CD4-positive, alpha-beta T cell treated with Interleukin-17A for 1 hour (primary cell): ENCODE measurements at regions not wholly inside any gene's neighbourhood (a gene's known extent, or its start where the extent isn't known, plus 50 kb on each side); places are given as distances from the start of the nearest gene placed in this dataset.
"Not testable (repeated sequence)": the region's sequence is repeated elsewhere in the genome, so short reads cannot be mapped to it uniquely, and the experiment has no call there.

Experiments
- DNase-seq: peaks from one replicate; pipeline ENCODE4 v3.0.0-alpha.2; 2020

DNA sequence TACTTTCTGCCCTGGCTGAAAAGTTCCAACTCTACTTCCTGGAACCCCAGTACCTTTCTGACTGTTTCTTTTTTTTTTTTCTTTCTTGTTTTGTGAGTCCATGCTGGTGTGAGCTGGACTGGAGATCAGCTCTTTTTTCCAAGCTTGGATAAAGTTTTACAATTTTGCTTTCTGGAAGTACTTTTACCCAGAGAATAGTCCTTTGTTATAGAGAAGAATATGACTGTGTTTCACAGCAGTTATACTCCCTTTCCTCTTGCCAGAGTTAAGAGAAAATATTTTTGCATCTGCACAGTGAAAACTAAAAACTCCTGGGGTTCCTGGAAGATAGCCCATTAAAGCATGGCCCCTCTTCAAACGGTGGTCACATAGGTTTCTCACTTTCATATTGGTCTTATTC is 1100.6 kb downstream of the OTOL1 start:
- no peak for DNase-seq

DNA sequence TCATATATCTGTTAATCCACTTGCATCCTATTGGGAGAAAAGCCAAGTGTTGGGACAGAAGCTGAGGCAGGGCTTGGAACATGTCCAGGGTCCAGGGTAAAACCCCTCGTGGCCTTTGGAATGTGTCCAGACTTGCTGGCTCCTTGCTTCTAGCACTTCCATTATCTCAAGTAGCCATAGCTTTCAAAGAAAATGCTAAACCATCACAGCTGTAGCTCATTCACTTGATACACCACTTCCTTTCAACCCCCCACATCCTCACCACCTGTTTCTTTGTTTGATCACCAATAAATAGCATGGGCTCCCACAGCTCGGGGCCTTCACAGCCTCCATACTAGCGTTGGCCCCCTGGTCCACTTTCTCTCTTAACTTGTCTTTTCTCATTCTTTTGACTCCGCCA is 1101.9 kb downstream of the OTOL1 start:
- not testable (repeated sequence) for DNase-seq

DNA sequence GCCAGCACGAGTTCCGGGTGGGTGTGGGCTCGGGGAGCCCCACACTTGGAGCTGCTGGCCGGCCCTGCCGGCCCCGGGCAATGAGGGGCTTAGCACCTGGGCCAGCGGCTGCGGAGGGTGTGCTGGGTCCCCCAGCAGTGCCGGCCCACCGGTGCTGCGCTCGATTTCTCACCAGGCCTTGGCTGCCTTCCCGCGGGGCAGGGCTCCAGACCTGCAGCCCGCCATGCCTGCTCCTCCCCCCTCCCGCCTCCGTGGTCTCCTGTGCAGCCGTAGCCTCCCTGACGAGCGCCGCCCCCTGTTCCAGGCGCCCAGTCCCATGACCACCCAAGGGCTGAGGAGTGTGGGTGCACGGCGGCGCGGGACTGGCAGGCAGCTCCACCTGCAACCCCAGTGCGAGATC is 1103.1 kb downstream of the OTOL1 start:
- DNase-seq, result not testable (repeated sequence)

DNA sequence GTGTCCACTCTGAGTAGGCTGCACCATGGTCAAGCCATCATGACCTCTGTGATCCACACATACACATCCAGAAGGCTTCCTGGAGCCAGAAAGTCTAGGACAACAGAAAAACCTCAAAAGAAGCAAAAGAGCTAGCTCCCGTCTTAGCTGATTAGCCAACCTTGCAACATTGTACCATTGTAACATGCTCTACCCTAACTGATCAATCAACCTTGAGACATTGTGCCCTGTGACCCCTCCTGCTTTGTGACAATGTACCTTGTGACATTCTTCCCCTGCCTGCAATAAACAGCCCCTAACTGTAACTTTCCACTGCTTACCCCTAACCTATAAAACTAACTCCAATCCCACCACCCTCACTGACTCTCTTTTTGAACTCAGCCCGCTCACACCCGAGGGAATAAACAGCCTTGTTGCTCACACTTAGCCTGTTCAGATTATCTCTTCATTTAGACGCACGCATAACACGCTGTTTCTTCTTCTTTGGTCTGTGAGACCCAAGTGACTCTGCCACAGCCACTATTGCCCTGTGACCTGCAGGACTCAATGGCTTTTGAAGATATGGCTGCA is 1104.6 kb downstream of the OTOL1 start:
- DNase-seq, result no peak

DNA sequence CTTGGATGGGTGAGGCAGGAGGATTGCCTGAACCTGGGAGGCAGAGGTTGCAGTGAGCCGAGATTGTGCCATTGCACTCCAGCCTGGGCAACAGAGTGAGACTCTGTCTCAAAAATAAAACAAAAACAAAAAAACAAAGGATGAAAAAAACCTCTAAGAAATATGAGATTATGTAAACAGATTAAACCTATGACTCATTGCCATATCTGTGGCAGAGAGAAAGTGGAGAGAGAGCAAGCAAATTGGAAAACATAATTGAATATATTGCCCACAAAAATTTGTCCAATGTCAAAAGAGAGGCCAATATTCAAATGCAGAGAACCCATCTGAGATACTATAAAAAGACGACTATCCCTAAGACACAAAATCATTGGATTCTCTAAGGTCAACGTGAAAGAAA is 1106.0 kb downstream of the OTOL1 start:
- DNase-seq, result no peak

DNA sequence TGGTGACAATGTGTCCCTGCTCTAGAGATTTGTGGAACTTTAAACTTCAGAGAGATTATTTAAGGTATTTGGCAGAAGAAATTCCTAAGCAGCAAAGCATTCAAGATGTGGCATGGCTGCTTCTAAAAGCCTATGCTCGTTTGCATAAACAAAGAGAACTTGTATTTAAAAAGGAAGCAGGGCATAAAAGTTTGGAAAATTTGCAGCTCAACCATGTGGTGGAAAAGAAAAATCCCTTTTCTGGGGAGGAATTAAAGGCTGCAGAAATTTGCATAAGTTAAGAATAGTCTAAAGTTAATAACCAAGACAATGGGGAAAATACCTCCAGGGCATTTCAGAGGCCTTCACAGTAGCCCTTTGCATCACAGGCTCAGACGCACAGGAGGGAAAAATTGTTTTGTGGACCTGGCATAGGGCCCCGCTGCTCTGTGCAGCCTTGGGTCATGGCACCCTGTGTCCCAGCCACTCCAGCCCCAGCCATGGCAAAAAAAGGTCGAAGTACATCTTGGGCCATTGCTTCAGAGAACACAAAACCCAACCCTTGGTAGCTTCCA is 1109.1 kb downstream of the OTOL1 start:
- DNase-seq, result no peak

DNA sequence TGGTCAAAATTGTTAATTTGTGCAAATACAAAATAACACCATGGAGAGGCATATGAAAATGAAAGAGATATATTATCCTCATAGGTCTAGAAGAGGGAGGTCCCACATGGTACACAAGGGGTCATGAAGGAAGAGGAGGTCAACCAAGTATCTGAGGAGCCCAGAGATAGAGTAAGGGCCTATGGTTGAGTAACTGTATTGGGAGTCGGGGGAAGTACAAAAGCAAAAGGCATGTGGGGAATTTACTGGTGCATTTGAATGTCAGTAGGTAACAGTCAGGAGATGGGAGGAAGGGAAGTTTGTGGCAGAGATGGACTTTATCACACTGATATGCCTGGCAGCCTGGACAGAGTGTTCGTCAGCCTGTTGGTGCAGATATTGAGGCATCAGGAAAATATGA is 1113.7 kb downstream of the OTOL1 start:
- DNase-seq, result no peak

DNA sequence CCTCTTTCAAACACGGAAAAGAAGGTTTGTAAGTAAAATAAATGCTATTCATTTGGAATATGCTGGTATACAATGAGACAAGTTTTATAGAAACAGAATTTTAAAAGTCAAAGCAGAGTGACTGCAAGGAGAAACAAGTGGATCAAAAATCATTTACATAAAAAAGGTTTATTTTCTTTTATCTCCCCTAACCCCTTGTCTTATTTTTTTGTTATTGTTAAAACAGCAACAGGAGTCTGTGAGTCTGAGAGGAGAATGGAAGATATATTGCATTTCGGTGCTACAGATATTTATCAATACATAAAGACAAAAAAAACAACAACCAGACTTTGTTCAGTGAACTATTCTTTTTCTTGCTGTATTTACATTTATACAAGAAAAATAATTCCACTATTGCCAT is 1116.4 kb downstream of the OTOL1 start:
- no peak for DNase-seq

DNA sequence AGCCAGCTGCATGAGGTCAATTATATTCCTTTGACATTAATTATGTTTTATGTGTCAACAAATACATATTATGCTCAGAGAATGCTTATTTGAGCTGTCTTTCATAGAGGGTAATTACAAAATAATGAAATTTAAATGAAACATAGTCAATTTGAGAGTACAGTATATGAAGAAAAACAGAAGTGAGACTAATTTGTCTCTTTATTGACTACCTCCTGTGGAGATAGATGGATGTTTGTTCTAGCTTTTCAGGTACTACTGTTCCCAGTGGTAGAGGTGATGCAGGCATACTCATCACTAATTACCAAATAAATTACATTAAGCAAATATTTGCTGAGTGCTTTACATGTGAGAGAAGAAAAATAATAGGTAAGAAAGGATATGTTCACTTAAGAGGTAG is 1129.6 kb downstream of the OTOL1 start:
- DNase-seq, result no peak

DNA sequence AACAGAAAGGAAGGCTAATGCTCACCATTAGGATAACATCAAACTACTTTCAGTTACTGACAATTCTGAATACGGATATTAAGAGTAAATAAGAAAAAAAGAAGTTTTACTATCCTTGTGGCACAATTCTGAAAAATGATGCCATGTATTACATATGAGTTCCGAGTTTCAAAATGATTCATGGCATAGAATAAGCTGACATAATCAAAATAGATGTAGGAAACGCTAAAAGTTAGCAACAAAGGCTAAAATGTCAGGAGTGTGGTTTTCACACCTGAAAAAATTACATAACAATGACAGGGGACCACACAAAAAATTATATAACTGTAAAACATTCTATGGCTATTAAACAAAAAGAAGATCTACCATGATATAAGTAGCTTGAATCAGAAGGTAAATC is 1131.9 kb downstream of the OTOL1 start:
- DNase-seq, result no peak

DNA sequence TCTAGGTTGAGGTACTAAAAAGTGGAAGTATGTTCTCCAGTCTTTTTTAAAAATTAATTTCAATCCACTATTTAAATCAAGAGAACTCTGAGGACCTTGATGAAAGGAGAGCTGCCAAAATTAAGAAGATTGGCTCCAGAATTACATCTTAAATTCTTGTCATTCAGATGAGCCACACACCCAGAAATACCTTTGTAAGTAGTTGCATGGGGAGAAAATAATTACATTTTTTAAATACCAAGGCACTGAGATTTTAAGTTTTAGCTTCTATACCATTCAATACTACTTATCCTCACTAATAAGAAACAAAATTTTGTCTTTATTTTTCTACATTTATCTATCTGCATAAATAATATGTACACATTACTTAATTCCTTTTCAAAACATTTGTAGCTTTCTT is 1132.8 kb downstream of the OTOL1 start:
- DNase-seq, result no peak

DNA sequence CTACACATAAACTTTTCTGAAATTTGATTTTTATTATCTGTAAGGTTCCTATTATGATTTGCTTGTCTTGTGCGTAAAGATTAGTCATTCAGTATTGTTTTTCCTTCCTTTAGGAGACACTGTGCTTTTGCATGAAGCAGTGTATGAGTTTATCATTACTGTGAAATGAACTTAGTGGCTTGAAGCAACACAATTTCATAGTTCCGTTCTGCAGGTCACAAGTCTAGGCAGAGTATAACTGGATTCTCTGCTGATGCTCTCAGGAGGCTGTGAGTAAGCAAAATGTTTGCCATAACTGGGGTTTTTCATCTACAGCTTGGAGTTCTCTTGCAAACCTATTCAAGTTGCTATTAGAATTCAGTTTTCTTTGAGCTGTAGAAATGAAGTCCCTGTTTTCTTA is 1136.1 kb downstream of the OTOL1 start:
- no peak for DNase-seq

DNA sequence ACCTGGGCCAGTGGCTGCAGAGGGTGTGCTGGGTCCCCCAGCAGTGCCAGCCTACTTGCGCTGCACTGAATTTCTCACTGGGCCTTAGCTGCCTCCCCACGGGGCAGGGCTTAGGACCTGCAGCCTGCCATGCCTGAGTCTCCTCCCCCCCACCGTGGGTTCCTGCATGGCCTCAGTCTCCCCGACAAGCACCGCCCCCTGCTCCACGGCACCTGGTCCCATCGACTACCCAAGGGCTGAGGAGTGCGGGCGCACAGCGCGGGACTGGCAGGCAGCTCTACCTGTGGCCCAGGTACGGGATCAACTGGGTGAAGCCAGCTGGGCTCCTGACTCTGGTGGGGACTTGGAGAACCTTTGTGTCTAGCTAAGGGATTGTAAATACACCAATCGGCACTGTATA is 1143.6 kb downstream of the OTOL1 start:
- not testable (repeated sequence) for DNase-seq

DNA sequence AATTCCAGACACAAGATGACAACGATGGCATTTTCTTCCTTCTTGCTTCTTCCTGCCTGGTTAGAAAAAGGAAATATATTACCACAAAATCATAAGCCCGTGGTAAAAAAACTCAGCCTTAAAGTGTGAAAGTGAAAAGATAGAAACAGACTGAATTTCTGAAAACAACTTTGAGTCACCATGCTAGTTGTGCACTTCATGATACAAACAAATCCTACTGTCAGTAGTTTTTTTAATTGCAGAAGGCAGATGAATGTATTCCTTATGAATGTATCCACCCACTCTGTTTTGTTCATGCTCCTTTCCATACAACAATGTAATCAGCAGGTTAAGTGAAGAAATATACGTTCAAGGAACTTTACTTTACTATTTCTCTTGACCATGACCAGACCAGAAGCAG is 1144.7 kb downstream of the OTOL1 start:
- no peak for DNase-seq

DNA sequence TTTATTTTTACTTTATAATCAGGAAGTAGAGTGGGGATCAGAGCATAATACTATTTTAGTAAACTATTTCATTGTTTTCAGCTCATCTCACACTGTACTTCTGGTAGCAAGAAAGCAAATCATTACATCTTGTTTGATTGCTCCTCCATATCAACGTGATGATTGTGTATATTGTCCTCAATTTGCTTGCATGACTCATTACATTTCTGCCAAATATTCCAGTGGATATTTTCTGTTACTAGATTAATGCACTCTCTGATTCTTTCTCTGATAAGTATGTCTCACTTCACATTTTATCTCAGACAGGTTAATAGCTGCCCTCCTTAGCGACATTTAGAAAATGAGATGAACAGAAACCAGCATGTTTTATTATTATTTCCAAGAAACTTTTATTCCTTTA is 1145.3 kb downstream of the OTOL1 start:
- DNase-seq, result no peak

DNA sequence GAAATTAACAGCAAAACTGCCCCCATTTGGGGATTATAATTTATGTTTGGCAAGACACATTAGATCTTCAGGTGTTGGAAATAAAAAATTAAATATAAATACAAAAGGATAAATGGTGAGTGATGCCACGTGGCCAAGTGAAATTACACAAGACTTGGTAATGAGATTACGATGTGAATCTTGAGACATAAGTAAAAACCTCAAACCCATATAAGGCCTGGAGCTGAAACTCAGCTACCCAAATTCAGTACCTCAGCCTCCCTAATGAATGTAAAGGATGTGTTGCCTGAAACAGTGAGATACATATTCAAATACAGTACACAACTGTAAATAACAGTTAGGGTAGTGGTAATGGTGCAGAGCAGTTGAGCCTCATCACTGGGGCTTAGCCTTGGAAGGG is 1146.6 kb downstream of the OTOL1 start:
- no peak for DNase-seq

DNA sequence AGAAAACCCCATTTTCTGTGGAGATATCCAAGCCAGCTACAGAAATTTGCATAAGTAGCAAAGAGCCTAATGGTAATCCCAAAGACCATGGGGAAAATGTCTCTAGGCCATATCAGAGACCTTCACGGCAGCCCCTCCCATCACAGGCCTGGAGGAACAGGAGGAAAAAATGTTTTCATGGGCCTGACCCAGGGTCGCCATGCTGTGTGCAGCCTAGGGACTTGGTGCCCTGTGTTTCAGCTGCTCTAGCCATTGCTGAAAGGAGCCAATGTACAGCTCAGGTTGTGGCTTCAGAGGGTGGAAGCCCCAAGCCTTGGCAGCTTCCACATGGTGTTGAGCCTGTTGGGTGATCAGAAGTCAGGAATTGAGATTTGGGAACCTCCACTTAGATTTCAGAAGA is 1150.7 kb downstream of the OTOL1 start:
- no peak for DNase-seq

DNA sequence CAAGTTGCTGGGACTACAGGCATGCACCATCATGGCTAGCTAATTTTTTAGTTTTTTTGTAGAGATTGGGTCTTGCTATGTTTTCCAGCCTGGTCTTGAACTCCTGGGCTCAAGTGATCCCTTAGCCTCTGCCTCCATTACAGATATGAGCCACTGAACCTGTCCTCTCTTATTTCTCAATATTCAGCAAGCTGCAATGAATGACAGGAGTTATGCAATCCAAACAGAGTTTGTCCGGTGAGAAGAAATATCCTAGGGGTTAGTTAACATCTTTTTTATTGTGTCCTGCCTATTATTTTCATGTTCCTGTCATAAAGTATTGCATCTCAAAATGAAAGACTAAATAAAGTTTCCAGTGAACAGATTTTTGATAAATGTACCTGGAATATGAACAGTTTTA is 1161.4 kb downstream of the OTOL1 start:
- no peak for DNase-seq

DNA sequence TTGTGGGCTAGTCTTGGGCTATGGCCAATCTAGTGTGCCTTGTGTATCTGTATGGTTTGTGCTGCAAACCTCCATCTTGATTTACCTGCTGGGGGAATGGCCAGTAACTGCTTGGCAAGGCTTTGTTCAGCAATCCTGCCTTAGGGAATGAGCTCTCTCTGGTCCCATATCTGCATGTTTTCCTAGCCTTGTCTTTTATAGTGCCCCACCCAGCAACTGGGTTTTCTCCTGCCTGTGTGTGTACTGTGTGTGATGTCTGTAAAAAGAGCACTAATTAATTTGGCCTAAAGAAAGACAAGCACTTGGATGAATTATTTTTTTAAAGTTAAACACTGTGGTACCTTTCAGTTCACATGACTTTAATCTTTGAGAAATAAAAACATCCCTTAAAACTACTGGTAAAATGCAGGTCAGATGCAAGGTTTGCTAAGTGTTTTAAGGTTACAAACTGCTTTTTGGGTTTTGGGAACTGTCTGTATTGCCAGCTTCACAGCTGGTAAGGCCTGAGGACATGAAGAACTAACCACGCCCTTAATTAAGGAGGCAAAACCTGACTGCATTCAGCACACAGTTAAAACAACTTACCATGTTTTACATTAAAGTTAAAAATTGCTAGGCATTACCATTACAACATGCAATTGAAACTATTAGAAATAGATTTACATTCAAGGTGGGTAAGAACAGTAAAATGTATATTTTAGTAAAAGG is 1169.2 kb downstream of the OTOL1 start:
- DNase-seq, result no peak

DNA sequence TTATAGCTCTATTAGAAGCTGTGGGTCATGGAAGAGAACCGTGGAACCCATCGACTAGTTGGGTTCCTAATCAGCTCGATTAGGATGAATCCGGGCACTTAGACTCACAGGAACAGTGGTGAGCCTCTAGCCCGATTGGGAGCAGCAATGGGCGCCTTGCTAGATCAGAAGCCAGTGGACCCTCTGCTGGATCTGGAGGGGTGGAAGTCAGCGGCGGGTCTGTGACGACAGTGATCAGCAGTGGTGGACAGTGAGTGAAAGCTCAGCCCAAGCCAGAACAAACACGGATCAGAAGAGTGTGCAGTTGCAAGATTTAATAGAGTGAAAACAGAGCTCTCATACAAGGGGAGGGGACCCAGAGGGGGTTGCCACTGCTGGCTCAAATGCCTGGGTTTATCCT is 1170.2 kb downstream of the OTOL1 start:
- no peak for DNase-seq

DNA sequence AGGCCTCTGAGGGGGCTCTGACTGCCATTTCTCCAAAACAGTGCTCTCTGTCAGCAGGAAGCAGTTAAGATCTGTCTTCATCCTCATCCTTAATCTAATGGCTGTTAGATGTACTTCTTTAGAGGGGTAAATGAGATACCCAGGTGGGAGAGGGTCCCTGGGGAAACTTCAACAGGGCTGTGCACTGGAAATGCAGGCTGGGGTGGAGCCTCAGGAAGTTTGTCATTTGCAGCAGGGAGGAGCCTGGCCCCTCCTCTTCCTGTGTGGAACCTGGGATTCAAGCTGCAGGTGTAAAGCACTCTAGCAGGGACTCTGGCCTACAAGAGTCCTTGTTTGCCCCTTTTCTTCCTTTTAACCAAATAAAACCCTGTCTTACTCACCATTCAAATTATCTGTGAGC is 1173.6 kb downstream of the OTOL1 start:
- DNase-seq, result no peak

DNA sequence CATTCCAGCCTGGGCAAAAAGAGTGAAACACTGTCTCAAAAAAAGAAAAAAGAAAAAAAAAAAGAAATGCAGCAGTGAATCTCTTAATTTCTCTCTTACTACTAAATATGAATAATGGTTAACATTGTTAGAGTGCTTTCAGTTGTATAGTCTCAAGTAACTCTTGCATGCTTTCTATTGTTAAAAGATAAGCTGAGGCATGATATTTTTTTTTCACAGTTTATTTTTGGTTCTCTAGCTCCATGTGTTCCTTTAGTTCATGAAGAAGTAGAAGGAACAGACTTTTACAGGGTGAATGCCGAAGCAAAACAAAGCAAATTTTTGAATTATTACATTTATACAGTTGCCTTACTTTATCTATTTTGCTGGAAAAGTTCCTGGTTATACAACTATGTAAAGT is 1180.9 kb downstream of the OTOL1 start:
- no peak for DNase-seq

DNA sequence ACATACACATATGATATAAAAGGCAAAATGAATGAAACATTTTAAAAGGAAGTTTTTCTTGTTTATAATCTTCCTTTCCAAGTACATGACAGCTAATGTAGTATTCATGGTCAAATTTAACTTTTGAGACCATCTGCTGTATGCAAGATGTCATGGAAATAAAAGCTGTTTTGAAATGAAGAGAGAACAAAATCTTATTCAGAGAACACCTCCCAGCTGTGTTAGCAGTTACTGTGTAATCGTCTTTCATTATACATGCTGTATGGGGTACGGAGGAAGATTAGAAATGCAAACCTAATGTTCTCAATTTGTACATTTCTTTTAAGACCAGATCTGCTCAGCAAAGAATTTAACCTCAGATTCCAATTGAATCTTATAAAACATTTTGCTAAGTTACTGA is 1182.3 kb downstream of the OTOL1 start:
- no peak for DNase-seq

DNA sequence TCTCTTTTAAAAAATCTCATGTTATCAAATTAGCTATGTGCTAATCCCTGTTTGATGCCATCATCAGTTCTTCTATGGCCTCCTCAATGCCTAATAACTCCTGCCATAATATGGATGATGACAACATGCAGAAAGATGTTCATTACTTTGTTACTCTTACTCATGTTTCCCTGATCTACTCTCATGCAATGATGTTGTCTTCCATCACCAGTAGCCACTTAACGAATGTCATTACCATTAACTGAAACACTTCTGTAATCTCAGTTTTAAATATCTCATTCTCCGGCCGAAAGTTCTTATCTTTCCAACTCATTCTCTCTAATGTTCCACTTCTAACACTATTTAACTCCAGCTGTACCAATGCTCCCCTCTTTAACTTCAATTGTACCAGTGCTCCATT is 1187.7 kb downstream of the OTOL1 start:
- DNase-seq, result no peak

DNA sequence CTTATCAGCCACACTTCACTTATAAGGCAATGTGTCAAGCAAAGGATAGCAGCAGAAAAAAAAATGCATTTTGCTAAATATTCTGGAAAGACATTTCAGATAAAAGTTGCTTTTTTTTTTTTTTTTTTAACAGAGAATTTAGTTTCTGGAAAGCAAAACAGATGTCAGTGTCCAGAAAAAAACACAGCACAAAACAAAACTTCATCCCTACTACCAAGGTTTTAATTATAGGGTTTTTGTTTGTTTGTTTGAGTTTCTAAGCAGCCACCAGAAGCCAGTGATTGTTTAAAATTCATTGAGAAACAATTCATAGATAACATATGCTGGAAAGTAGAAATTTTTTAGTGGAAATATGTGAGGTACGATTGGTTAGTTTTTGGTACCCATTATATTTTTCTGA is 1202.7 kb downstream of the OTOL1 start:
- no peak for DNase-seq
